ENCODE measurements at regions not wholly inside any gene's neighbourhood (a gene's known extent, or its start where the extent isn't known, plus 50 kb on each side); places are given as distances from the start of the nearest gene placed in this dataset.
"Not testable (repeated sequence)": the region's sequence is repeated elsewhere in the genome, so short reads cannot be mapped to it uniquely, and the experiment has no call there.

GRCh38 chr4:29240641-29241040 lies 1479.5 kb upstream of the PCDH7 start:
- no peak for DNase-seq

GRCh38 chr4:29243054-29243453 lies 1477.1 kb upstream of the PCDH7 start:
- DNase-seq: no peak

- DNase-seq: no peak
Observed at GRCh38 chr4:29243851-29244250, 1476.3 kb upstream of the PCDH7 start.

GRCh38 chr4:29259556-29259955 lies 1460.6 kb upstream of the PCDH7 start:
- DNase-seq: no peak

DNA sequence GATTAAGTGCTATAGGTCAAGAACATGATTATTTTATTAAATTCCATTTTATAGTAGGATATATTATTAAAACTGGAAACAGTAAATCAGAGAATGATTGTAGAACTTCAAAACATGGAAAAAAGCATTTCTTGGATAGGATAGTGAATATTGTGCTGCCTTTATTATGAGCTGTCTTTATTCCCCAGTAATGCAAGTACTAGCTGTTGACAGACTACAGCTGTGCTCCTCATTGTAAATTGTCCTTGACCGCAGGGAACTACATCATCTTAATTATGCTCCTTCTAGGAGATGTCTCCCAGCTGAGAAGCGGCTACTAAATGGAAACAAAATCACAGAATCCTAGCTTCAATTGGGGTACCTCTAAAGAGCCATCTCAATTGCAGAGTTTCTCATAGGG lies 1457.2 kb upstream of the PCDH7 start:
- no peak for DNase-seq

DNA sequence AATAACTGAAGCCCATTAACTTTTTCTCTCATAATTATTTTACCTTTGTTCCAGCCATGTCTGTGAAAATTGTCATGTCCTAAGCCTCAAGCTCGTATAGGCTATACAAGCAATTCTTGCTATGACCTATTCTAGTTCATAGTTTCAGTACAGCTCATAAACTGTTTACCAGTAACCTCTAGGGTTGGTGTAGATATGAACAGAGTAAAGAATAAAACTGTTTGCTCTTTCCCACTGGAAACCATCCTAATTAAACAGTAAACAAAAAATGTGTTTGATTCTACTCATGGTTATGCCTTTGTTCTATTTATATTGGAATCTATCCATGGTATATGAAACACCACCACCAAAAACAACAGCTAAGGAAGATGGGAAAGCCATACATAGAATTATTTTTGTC lies 1444.0 kb upstream of the PCDH7 start:
- no peak for DNase-seq

DNA sequence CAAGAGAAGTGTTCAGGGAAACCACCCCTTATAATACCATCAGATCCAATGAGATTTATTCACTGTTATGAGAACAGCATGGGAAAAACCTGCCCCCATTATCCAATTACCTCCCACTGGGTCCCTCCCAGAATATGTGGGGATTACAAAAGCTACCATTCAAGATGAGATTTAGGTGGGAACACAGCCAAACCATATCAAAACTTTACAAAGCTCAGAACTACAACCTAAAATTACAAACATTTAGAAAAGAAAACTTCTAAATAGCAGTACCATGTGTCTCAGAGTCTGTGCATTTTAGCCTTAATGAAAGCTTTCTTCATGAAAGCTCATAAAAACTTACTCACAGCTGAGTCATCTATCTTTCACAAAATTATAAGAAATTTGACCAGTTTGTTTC lies 1442.8 kb upstream of the PCDH7 start:
- DNase-seq: no peak

GRCh38 chr4:29278585-29278984 lies 1441.6 kb upstream of the PCDH7 start:
- no peak for DNase-seq

DNA sequence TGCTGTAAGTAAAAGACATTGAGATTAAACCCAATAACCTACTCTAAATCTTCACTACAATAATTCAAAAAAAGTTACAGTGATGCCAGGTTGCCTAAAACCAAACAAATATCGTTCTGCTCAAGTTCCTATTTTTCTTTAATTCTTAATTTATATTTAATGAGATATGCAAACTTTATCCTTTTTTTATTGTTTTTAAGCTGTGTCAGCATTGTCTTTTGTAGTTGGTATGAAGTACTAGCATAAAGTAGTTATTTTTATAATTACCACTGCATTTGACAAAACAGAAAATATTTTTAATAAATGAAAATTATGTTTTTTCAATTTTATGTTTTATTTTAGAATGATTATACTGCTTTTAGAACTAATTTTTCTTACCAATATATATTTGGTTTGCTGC lies 1431.1 kb upstream of the PCDH7 start:
- DNase-seq: no peak

- no peak for DNase-seq
Observed at GRCh38 chr4:29295280-29295679, 1424.9 kb upstream of the PCDH7 start.

GRCh38 chr4:29304595-29304994 lies 1415.6 kb upstream of the PCDH7 start:
- no peak for DNase-seq

- DNase-seq: no peak
Observed at GRCh38 chr4:29307256-29307655, 1412.9 kb upstream of the PCDH7 start.

DNA sequence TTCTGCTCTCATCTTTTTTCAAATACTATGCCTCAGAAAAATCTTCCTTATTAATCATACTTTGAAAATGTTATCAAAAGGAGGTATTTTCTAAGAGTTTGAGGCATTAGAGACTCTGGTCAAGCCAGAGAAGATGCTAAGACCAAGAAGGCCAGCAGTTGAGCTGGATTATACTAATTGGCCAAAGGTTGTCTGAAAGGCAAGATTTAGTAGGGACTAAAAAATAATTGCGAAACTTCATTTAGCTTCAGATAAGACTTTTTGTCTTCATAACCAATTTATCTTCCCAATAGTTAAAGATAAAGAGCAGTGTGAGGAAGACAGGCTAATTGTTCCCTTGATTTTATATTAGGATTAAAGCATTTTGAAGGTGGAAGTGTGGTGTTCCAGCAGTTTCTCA lies 1412.4 kb upstream of the PCDH7 start:
- DNase-seq: no peak

GRCh38 chr4:29309050-29309449 lies 1411.1 kb upstream of the PCDH7 start:
- no peak for DNase-seq

DNA sequence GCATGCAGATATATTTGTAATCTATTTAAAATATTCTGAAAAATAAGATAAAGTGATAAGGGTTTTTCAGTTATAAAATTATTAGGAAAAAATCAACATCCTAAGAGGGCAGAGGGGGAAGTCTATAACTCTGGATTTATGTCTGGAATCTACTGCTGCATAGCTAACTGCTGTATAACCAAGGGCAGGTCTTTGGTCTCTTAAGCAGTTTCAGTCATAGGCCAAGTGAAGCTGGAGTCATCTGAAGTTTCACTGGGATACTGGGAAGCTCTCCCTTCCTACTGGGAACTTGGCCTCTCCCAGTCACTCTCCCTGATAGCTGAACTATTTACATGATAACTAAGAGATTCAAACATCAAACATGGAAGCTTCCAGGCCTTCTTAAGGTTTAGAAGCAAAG lies 1409.9 kb upstream of the PCDH7 start:
- DNase-seq: no peak

DNA sequence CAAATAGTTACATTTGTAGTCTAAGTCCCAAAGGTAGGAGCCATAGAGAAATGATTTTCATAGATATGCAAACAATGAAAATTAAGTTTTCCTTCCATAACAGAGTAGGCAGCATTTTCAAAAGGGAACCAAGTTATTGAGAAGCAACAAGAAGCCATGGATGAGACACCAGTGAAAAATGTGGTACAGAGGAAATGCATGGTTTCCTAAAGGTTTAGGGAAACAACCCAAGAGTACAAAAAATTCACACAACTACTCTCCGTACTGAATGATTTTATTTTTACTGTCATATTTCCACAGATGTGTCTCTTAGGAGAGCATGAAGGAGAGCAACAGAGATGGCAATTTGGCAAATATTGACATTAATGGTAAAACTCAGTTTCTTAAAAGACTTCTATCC lies 1408.9 kb upstream of the PCDH7 start:
- DNase-seq: no peak

DNA sequence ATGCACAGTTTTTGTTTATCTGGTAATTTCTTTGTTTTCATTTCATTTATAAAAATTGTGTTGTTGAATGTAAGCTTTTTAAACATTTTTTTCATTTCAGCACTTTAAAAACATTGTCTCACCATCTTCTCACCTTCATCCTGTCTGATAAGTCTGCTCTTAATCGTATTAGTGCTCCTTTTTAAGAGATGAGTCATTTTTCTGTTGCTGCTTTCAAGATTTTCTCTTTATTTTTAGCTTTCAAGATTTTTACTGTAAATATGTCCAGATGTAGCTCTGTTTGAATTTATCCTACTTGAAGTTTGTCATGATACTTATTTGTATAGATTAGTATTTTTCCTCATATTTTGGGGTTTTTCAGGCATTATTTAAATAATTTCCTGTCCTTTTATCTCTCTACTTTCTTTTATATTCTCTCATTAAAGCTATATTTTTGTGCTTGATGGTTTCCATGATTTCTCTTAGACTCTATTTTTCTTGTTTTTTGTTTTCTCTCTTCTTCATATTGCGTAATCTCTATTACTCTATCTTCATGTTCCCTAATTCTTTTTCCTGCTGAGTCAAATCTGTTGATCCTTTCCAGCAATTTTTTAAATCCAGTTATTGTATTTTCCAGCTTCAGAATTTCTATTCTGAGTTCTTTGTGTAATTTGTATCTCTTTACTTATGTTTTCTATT lies 1400.4 kb upstream of the PCDH7 start:
- no peak for DNase-seq

DNA sequence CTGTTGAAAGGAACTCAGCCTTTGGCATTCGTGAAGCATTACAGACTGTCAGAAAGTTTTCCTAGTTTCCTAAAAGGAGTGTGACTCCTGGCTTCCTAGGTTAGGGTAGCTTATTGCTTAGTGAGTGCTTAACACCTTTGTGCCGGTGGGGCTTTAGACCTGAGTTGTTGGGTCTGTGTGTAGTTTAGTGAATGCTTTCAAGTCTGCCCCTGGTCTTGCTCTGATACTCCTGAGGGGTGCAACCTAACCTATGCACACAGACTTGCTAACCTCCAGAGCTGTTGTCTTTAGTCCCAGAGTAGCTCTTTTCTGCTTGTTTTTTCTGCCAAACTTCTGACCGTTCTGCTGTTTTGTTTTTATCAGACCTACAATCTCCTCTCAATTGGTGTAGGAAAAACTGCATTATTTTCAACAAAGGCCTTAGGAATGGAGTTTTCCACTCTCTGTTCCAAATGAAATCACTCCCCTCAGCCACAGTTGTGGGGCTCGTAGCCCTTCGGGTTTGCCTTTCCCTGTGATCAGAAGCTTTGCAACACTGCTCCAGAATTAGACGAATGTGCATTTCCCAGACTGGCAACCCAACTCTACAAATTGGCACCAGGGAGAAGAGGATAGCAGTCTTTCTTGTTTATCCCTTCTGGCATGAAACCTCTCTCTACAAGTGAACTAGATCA lies 1399.1 kb upstream of the PCDH7 start:
- no peak for DNase-seq

DNA sequence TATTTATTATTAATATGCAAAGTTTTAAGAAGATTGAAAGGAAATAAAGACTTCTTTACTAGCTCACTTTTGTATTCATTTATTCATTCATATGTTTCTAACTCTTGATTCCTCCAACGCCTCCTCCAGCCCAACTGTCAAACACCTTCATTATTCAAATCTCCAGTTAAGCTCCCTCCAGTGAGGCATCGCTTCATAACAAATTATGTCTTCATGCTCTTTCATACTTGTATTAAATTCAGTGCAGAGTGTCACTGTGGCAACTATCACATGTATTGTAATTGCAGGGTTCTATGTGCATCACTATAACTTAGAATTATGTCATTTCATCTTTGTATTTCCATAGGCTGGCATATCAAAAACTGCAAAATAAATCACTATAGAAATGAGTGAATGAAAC lies 1394.2 kb upstream of the PCDH7 start:
- DNase-seq: no peak

DNA sequence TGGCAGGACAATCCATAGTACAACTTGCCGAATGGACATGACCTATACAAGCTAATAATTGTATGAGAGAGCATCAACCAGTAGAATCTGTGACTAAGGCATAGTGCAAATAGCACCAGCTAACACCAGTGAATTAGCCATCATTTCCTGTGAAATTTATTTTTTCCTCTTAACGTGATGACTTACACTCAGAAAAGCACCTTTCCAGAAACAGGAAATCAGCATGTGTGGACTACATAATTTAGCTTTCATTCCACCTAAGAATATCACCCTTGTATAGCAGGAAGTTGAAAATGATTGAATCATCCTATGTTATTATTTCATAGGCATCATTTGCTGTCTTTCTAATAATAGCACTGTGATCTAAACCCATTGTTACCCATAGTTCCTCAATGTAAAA lies 1393.4 kb upstream of the PCDH7 start:
- no peak for DNase-seq

GRCh38 chr4:29336861-29337260 lies 1383.3 kb upstream of the PCDH7 start:
- DNase-seq: no peak

- DNase-seq: no peak
Observed at GRCh38 chr4:29372971-29373370, 1347.2 kb upstream of the PCDH7 start.

DNA sequence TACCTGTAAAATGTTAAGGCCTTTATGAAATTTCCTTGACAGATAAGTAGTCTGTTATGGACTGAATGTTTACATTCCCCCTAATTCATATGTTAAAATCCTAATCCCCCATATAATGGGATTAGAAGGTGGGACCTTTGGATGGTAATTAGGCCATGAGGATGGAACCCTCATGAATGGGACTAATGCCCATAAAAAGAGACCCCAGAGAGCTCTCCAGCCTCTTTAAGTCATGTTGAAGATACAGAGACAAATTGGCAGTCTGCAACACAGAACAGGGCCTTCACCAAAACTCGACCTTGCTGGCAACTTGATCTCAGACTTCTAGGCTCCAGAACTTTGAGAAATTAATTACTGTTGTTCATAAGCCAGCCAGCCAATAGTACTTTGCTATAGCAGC lies 1344.5 kb upstream of the PCDH7 start:
- no peak for DNase-seq

GRCh38 chr4:29378237-29378636 lies 1341.9 kb upstream of the PCDH7 start:
- not testable (repeated sequence) for DNase-seq

DNA sequence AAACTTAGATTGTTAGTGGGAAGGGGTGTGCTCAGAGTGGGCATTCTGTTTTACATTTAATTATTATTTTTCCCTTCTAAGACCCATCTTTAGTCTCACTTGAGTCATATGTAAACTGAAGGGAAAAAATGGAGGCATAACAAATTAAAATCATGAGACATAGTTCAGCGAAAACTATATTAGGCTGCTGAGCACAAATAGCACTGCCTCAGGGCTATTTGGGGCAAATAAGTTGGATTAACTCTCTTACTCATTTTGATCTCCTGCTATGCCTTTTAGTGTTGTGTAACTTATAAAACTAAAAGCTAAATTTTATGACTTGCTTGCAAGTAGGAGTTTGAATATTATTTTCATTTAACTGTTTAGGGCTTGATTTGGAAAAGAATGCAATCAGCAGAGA lies 1329.2 kb upstream of the PCDH7 start:
- DNase-seq: no peak
